ENCODE measurements at regions not wholly inside any gene's neighbourhood (a gene's known extent, or its start where the extent isn't known, plus 50 kb on each side); places are given as distances from the start of the nearest gene placed in this dataset.

GRCh38 chr3:25128735-25129134 lies 299.3 kb upstream of the RARB start:
- H3K27me3 ChIP-seq (ENCODE audit: control insufficient read depth, insufficient read depth, low read length), result no peaks in the 10 kb centered on the region
- no peak for DNase-seq (ENCODE audit: low read depth)
- H3K36me3 ChIP-seq (ENCODE audit: control insufficient read depth, insufficient read depth, low read length), result no peaks in the 10 kb centered on the region
- TF ChIP-seq CTCF (IDR thresholded peaks at IDR 0.05; ENCODE audit: insufficient read depth, low read length, poor library complexity, severe bottlenecking), result no peak
- H3K4me3 ChIP-seq (ENCODE audit: low read depth, low read length), result no peak overlapping the region

GRCh38 chr3:25130724-25131520 lies 297.1 kb upstream of the RARB start:
- H3K4me3 ChIP-seq (ENCODE audit: low read depth, low read length), result no peak overlapping the region
- no peaks in the 10 kb centered on the region for H3K27me3 ChIP-seq (ENCODE audit: control insufficient read depth, insufficient read depth, low read length)
- no peaks in the 10 kb centered on the region for H3K36me3 ChIP-seq (ENCODE audit: control insufficient read depth, insufficient read depth, low read length)
- DNase-seq (ENCODE audit: low read depth), result no peak
- TF ChIP-seq CTCF (IDR thresholded peaks at IDR 0.05; ENCODE audit: insufficient read depth, low read length, poor library complexity, severe bottlenecking), result no peak

- Histone ChIP-seq H3K36me3 (ENCODE audit: control insufficient read depth, insufficient read depth, low read length) (no peaks in the 10 kb centered on the region), H3K27me3 (ENCODE audit: control insufficient read depth, insufficient read depth, low read length) (no peaks in the 10 kb centered on the region), H3K4me3 (ENCODE audit: low read depth, low read length) (no peak overlapping the region)
- TF ChIP-seq CTCF (IDR thresholded peaks at IDR 0.05; ENCODE audit: insufficient read depth, low read length, poor library complexity, severe bottlenecking), result no peak
- no peak for DNase-seq (ENCODE audit: low read depth)
Observed at GRCh38 chr3:25133588-25133987, 294.5 kb upstream of the RARB start.

- Histone ChIP-seq H3K36me3 (ENCODE audit: control insufficient read depth, insufficient read depth, low read length) (no peaks in the 10 kb centered on the region), H3K27me3 (ENCODE audit: control insufficient read depth, insufficient read depth, low read length) (no peaks in the 10 kb centered on the region), H3K4me3 (ENCODE audit: low read depth, low read length) (no peak overlapping the region)
- DNase-seq (ENCODE audit: low read depth), result no peak
- TF ChIP-seq CTCF (IDR thresholded peaks at IDR 0.05; ENCODE audit: insufficient read depth, low read length, poor library complexity, severe bottlenecking), result no peak
Observed at GRCh38 chr3:25137606-25138005, 290.5 kb upstream of the RARB start.

GRCh38 chr3:25139267-25139666 lies 288.8 kb upstream of the RARB start:
- Histone ChIP-seq H3K4me3 (ENCODE audit: low read depth, low read length) (no peak overlapping the region), H3K36me3 (ENCODE audit: control insufficient read depth, insufficient read depth, low read length) (no peaks in the 10 kb centered on the region), H3K27me3 (ENCODE audit: control insufficient read depth, insufficient read depth, low read length) (no peaks in the 10 kb centered on the region)
- DNase-seq (ENCODE audit: low read depth), result no peak
- TF ChIP-seq CTCF (IDR thresholded peaks at IDR 0.05; ENCODE audit: insufficient read depth, low read length, poor library complexity, severe bottlenecking), result no peak
